ENCODE measurements at regions not wholly inside any gene's neighbourhood (a gene's known extent, or its start where the extent isn't known, plus 50 kb on each side); places are given as distances from the start of the nearest gene placed in this dataset.

DNA sequence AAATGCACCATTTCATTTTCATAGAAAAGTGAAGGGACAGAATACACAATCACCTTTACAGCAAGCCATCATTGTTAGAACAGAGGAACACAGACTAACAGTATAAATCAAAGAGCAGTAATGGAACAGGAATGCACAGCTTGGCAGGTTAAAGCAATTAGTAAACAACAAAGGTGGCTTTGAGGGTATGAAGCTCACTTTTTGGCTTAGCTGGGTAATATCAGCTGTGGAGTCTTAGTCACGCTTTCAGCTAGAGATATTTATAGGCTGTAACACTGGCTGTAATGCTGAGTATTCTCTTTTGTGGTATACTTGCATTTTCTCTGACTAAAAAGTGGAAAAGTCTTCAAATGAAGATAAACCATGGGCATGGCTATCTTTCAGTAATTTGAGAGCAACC, 1780.5 kb downstream of the LRRC4C start:
- H3F3A ChIP-seq (ENCODE audit: low read depth): no peaks in the 10 kb centered on the region
- Mint-ChIP-seq H3K4me3 (no peak overlapping the region), H3K27me3 (ENCODE audit: insufficient read depth, low read depth) (no peaks in the 10 kb centered on the region), H3K4me1 (peaks cover 8% of the 10 kb centered on the region), H3K9me3 (peaks cover 3% of the 10 kb centered on the region), H3K36me3 (no peaks in the 10 kb centered on the region), H3K27ac (no peak overlapping the region)
- no peaks in the 10 kb centered on the region for H3K4me1 ChIP-seq
- no peaks in the 10 kb centered on the region for H4K20me1 ChIP-seq (ENCODE audit: low read depth)
- no peak overlapping the region for H3K27ac ChIP-seq
- H2AFZ ChIP-seq (replicated peaks): no peak overlapping the region
- H3K79me2 ChIP-seq (ENCODE audit: low read depth): no peaks in the 10 kb centered on the region
- no peaks in the 10 kb centered on the region for H3K9me3 ChIP-seq (ENCODE audit: low read depth)
- H3K4me3 ChIP-seq: no peak overlapping the region
- no peak overlapping the region for H3K4me2 ChIP-seq
- no peaks in the 10 kb centered on the region for H3K36me3 ChIP-seq
- no peak overlapping the region for H3K9ac ChIP-seq
- H3K27me3 ChIP-seq: no peaks in the 10 kb centered on the region
- DNase-seq (ENCODE audit: low spot score): no peak
- TF ChIP-seq, protein P1, sequence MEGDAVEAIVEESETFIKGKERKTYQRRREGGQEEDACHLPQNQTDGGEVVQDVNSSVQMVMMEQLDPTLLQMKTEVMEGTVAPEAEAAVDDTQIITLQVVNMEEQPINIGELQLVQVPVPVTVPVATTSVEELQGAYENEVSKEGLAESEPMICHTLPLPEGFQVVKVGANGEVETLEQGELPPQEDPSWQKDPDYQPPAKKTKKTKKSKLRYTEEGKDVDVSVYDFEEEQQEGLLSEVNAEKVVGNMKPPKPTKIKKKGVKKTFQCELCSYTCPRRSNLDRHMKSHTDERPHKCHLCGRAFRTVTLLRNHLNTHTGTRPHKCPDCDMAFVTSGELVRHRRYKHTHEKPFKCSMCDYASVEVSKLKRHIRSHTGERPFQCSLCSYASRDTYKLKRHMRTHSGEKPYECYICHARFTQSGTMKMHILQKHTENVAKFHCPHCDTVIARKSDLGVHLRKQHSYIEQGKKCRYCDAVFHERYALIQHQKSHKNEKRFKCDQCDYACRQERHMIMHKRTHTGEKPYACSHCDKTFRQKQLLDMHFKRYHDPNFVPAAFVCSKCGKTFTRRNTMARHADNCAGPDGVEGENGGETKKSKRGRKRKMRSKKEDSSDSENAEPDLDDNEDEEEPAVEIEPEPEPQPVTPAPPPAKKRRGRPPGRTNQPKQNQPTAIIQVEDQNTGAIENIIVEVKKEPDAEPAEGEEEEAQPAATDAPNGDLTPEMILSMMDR (IDR thresholded peaks at IDR 0.05): no peak
- TF ChIP-seq EZH2 (IDR thresholded peaks at IDR 0.05): no peak
- TF ChIP-seq EZH2phosphoT487 (IDR thresholded peaks at IDR 0.05): no peak

DNA sequence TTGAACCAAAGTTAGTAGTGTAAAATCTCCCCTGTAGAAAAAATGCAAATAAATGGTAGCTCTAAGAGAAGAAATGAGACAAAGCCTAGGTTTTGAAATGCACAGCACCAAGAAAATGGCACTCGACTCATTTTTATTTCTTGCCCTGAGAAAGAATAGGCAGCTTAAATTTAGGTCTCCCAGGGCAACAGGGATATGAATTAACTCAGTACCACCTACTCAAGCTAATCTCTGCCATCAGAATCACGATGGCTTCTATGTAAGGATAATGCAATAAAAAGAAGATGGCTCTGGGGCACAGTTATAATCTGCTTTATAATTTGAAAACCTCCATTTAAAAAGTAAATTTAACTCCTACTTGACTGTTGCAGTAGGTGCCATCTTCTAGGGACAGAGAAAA, 1784.3 kb downstream of the LRRC4C start:
- no peaks in the 10 kb centered on the region for H4K20me1 ChIP-seq (ENCODE audit: low read depth)
- H3K4me3 ChIP-seq: no peak overlapping the region
- DNase-seq (ENCODE audit: low spot score): no peak
- no peak overlapping the region for H3K4me2 ChIP-seq
- no peaks in the 10 kb centered on the region for H3K27me3 ChIP-seq
- Mint-ChIP-seq H3K4me3 (no peak overlapping the region), H3K36me3 (no peaks in the 10 kb centered on the region), H3K27me3 (ENCODE audit: insufficient read depth, low read depth) (no peaks in the 10 kb centered on the region), H3K27ac (no peak overlapping the region), H3K9me3 (peaks cover 3% of the 10 kb centered on the region), H3K4me1 (peaks cover 8% of the 10 kb centered on the region)
- H3K27ac ChIP-seq: no peak overlapping the region
- H3K36me3 ChIP-seq: no peaks in the 10 kb centered on the region
- no peaks in the 10 kb centered on the region for H3K4me1 ChIP-seq
- H3K9me3 ChIP-seq (ENCODE audit: low read depth): no peaks in the 10 kb centered on the region
- H3K79me2 ChIP-seq (ENCODE audit: low read depth): no peaks in the 10 kb centered on the region
- H3F3A ChIP-seq (ENCODE audit: low read depth): no peaks in the 10 kb centered on the region
- TF ChIP-seq EZH2 (IDR thresholded peaks at IDR 0.05): no peak
- TF ChIP-seq, protein P1 (IDR thresholded peaks at IDR 0.05): no peak
- no peak for TF ChIP-seq EZH2phosphoT487 (IDR thresholded peaks at IDR 0.05)
- H3K9ac ChIP-seq: no peak overlapping the region
- no peak overlapping the region for H2AFZ ChIP-seq (replicated peaks)

DNA sequence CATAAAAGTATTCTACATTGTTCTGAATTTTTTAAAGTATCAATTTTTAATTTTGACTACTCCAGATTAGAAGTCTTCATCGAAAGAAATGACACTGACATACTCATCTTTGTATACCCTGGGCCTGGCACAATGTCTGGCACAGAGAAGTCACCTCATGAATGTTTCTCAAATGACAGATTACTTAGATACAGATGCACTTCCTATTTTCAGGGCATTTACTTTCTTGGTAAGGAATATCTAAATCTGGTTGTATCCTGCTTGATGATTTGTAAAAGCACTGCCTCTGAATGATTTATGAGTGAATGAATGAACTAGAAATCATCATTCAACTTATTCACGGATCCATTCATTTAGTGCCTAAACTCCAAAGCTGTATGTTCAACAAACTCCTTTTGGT, 1784.7 kb downstream of the LRRC4C start:
- no peaks in the 10 kb centered on the region for H3K27me3 Mint-ChIP-seq (ENCODE audit: insufficient read depth, low read depth)
- no peaks in the 10 kb centered on the region for H3K9me3 Mint-ChIP-seq

More for the DNA sequence above, 1784.7 kb downstream of the LRRC4C start:
- Histone ChIP-seq H4K20me1 (ENCODE audit: low read depth) (no peaks in the 10 kb centered on the region), H3K79me2 (ENCODE audit: low read depth) (no peaks in the 10 kb centered on the region), H3K4me3 (no peak overlapping the region), H2AFZ (replicated peaks) (no peak overlapping the region), H3K9me3 (ENCODE audit: low read depth) (no peaks in the 10 kb centered on the region), H3K4me1 (no peaks in the 10 kb centered on the region), H3K4me2 (no peak overlapping the region), H3F3A (ENCODE audit: low read depth) (no peaks in the 10 kb centered on the region), H3K36me3 (no peaks in the 10 kb centered on the region), H3K27me3 (no peaks in the 10 kb centered on the region), H3K9ac (no peak overlapping the region), H3K27ac (no peak overlapping the region)
- DNase-seq (ENCODE audit: low spot score): no peak
- TF ChIP-seq EZH2phosphoT487 (IDR thresholded peaks at IDR 0.05) (no peak), EZH2 (IDR thresholded peaks at IDR 0.05) (no peak)
- TF ChIP-seq, protein P1 (IDR thresholded peaks at IDR 0.05): no peak
- Mint-ChIP-seq H3K4me3 (no peak overlapping the region), H3K4me1 (peaks cover 8% of the 10 kb centered on the region), H3K27ac (no peak overlapping the region), H3K36me3 (no peaks in the 10 kb centered on the region)

Data from neural progenitor cell (in vitro differentiated cells).